Thoracic aorta (tissue), 2 donors: ENCODE measurements at regions not wholly inside any gene's neighbourhood (a gene's known extent, or its start where the extent isn't known, plus 50 kb on each side); places are given as distances from the start of the nearest gene placed in this dataset.

Source experiments
- ATAC-seq: fragments of 150-250 bp; one replicate; pipeline ENCODE4 v1.8.0; 2017; ENCODE audit warnings: low read depth; ENCODE audit not compliant: insufficient number of reproducible peaks, low FRiP score
- DNase-seq: peaks from one replicate; pipeline ENCODE4 v3.0.0-alpha.2; 2020; ENCODE audit warnings: low spot score
- H3K27ac ChIP-seq, 2 donors: fragments of 200-600 bp; sonication (generic); 1 replicate in 1 of 2; 2 replicates in 1 of 2; pipeline ENCODE4 v1.5.1; 2016; ENCODE audit warnings: mild to moderate bottlenecking in 2 of 2, moderate library complexity in 2 of 2
- H3K27me3 ChIP-seq: fragments of 200-600 bp; sonication (generic); replicated peaks from 2 replicates; pipeline ENCODE4 v1.6.0; 2016; ENCODE audit warnings: mild to moderate bottlenecking; ENCODE audit not compliant: insufficient read depth
- H3K36me3 ChIP-seq: fragments of 200-600 bp; sonication (generic); one replicate; pipeline ENCODE4 v1.5.1; 2016
- H3K4me1 ChIP-seq, 2 donors: fragments of 200-600 bp; sonication (generic); 1 replicate in 1 of 2; 2 replicates in 1 of 2; pipeline versions ENCODE4 v1.5.1 to v1.6.0; 2016; ENCODE audit warnings: low read depth in 2 of 2, mild to moderate bottlenecking in 1 of 2; ENCODE audit not compliant: control insufficient read depth in 1 of 2
- H3K4me3 ChIP-seq: fragments of 200-600 bp; sonication (generic); 2 replicates; pipeline ENCODE4 v1.5.1; 2016; ENCODE audit warnings: mild to moderate bottlenecking
- H3K9me3 ChIP-seq: fragments of 200-600 bp; sonication (generic); 2 replicates; pipeline ENCODE4 v1.5.1; 2016
- TF ChIP-seq, protein P1 (sequence below): fragments of 200-600 bp; sonication (generic); IDR thresholded peaks from one replicate; pipeline ENCODE4 v1.5.1; 2019; ENCODE audit warnings: antibody characterized with exemption

DNA sequence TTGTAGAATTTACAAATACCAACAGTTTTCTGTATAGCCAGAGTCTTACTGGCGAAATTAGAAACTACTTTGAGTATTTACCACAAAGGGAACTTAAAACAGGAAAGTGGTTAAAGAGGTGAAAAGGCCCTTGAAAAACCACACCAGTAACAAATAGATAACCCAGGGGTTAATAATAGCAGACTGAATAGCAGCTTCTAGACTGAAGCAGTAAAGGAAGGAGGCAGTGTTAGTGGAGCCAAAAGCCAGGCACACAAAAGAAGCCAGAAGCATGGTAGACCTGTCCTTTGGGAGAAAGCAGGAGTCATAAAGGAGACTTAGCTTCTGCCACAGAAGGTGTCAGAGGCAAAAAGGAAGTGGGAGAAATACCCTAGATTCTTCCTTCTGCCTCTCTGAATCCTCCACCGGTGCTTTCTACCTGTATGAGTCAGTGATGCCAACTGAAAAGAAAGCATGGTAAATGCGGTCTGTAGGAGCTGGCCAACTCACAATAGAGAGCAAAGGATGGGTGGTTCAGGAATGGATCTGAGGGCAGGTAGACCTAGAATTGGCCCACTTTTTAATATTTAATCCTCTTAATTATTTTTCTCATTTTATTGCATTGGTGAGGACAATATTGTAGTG, 97.3 kb downstream of the ARL6IP6 start:
- no peak overlapping the region for H3K4me3 ChIP-seq
- H3K27ac ChIP-seq, result no peak overlapping the region
- no peak for ATAC-seq
- no peaks in the 10 kb centered on the region for H3K27me3 ChIP-seq
- no peaks in the 10 kb centered on the region for H3K9me3 ChIP-seq
- no peaks in the 10 kb centered on the region for H3K36me3 ChIP-seq
- H3K4me1 ChIP-seq, result no peaks in the 10 kb centered on the region
- TF ChIP-seq, protein P1, sequence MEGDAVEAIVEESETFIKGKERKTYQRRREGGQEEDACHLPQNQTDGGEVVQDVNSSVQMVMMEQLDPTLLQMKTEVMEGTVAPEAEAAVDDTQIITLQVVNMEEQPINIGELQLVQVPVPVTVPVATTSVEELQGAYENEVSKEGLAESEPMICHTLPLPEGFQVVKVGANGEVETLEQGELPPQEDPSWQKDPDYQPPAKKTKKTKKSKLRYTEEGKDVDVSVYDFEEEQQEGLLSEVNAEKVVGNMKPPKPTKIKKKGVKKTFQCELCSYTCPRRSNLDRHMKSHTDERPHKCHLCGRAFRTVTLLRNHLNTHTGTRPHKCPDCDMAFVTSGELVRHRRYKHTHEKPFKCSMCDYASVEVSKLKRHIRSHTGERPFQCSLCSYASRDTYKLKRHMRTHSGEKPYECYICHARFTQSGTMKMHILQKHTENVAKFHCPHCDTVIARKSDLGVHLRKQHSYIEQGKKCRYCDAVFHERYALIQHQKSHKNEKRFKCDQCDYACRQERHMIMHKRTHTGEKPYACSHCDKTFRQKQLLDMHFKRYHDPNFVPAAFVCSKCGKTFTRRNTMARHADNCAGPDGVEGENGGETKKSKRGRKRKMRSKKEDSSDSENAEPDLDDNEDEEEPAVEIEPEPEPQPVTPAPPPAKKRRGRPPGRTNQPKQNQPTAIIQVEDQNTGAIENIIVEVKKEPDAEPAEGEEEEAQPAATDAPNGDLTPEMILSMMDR, result no peak
- DNase-seq, result no peak

DNA sequence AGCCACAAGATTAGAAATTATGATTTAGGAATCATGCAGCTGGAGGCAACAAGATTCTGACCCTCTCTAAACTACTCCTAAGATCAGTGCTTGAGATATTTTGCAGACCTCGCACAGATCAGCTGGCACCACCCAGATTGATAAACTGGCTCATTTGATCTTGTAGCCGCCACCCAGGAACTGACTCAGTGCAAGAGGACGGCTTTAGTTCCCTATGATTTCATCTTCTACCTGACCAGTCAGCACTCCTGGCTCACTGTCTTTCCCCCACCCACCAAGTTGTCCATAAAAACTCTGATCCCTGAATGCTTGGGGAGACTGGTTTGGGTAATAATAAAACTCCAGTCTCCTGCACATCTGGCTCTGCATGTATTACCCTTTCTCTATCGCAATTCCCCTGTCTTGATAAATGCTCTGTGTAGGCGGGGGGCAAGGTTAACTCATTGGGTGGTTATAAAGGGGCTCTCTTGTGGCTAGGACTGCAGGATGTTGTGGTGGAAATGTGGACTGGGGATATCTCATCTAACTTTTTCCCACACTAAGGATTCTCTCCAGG, 96.1 kb downstream of the ARL6IP6 start:
- Histone ChIP-seq H3K4me3 (no peak overlapping the region), H3K4me1 (no peaks in the 10 kb centered on the region), H3K9me3 (no peaks in the 10 kb centered on the region), H3K27ac (no peak overlapping the region), H3K27me3 (no peaks in the 10 kb centered on the region), H3K36me3 (no peaks in the 10 kb centered on the region)
- ATAC-seq, result no peak
- no peak for DNase-seq
- TF ChIP-seq, protein P1, result no peak

DNA sequence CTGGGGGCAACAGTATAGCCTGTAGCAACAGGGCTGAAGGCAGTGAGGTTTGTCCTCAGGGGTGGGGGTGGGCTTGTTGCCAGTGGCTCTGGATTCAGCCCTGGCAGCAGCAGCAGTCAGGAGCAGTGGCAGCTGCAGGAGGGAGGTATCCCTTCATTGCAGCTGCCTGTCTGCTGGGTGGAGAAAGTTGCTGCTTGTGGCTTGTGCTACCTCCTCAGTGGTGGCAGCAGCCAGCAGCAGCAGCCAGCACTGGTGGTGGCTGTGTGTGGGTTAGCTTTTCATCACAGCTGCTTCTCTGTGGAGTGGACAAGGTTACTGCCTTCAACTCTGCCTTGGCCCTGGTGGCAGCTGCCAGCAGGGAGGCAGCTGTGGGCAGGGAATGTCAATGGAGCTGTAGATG, 94.9 kb downstream of the ARL6IP6 start:
- no peaks in the 10 kb centered on the region for H3K4me1 ChIP-seq
- ATAC-seq (no peak), DNase-seq (no peak)
- TF ChIP-seq, protein P1, result no peak
- no peaks in the 10 kb centered on the region for H3K27me3 ChIP-seq
- H3K36me3 ChIP-seq, result no peaks in the 10 kb centered on the region
- no peak overlapping the region for H3K4me3 ChIP-seq
- H3K27ac ChIP-seq, result no peak overlapping the region
- H3K9me3 ChIP-seq, result no peaks in the 10 kb centered on the region
